Activated effector memory CD4-positive, alpha-beta T cell treated with Interleukin-2 at 50 U/mL for 16 hours (primary cell): ENCODE measurements at regions not wholly inside any gene's neighbourhood (a gene's known extent, or its start where the extent isn't known, plus 50 kb on each side); places are given as distances from the start of the nearest gene placed in this dataset.

Experiments used
- DNase-seq: peaks from one replicate; pipeline ENCODE4 v3.0.0-alpha.2; 2020

- no peak for DNase-seq
Measured at GRCh38 chr2:219772103-219772635, 144.7 kb downstream of the SLC4A3 start.

GRCh38 chr2:219772697-219773096 lies 145.3 kb downstream of the SLC4A3 start:
- DNase-seq: no peak

- no peak for DNase-seq
Measured at GRCh38 chr2:219775506-219775905, 148.1 kb downstream of the SLC4A3 start.

DNA sequence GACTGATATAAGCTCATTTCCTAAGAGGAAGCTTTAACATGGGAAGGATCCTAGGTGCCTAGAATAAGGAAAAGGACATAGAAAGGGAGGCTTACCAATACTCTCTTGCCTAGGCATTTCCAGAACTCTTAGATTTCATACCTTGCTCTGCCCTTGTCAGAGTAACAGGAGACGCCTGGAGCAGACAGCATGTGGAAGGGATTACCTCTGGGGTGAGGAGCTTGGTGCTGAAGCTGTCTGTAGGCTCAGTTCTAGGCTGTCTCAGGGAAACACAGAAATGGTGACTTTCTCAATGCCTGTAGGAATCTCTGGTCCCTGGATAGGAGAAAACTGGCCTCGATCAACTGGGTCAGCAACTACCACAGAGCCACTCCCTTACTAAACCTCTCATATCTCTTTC lies 150.0 kb downstream of the SLC4A3 start:
- DNase-seq: no peak

DNA sequence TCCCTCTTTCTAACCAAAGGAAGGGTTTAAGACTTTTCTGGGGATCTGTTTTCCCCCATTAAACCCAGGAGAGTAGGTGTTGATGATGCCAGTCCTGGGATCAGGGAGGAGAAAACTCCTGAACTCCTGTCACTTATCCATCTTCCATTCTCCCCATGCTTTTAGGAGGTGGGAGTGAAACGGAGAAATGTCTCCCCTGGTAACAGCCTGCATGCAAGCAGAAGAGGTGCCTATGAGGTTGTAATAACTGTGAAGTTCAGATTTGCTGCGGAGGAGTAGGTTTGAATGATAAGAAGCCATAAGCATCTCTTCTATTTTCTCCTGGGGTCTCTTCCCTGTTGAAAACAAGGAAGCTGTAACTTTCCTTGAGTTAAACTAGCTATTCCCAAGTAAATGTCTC lies 150.8 kb downstream of the SLC4A3 start:
- DNase-seq: no peak

DNA sequence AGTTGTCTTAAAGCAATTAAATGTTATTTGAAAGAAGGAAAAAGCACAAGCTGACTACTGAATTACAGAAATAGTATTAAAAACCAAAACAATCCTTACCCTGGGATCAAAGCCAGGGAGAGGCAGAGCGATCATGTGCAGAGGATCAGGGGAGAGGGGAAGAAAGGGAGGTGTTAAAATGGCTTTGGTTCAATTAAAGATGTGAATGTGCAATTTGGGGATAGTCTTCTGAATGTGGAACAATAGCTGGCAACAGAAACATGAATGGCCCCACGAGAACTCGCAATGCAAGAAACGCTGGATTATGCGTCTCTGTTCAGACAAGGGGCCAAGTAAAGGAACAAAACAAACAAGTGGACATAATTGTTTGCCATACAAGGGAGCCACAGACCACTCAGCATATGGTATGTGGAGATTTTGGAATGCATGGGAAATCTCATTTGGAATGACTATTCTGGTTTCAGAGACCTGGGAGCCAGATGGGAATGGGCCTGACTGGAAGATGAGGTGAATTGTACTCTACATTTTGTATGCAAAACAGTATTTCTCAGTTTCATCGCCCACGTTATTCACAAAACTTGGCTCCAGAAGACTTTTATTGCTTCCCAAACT lies 155.4 kb downstream of the SLC4A3 start:
- no peak for DNase-seq

- DNase-seq: no peak
Measured at GRCh38 chr2:219783359-219783975, 156.0 kb downstream of the SLC4A3 start.

DNA sequence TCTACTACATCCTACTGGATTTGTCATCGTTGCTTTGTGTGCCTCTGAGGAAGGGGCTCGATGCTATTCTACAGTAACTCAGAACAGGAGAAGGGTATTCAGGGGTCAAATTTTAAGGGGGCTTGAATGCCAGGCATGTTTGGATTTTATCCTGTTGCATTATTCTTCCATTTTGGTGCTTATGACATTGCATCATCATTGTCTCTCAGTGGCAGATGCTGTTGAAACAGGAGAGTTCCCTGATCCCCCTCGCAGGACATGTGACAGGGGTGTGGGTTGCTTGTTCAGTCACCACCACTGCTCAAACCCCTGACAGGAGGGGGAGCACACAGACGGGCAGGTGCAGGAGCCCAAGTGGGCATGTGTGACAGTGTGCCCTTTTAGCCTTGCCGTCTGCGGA lies 156.7 kb downstream of the SLC4A3 start:
- no peak for DNase-seq

- no peak for DNase-seq
Measured at GRCh38 chr2:219789476-219789875, 162.0 kb downstream of the SLC4A3 start.

DNA sequence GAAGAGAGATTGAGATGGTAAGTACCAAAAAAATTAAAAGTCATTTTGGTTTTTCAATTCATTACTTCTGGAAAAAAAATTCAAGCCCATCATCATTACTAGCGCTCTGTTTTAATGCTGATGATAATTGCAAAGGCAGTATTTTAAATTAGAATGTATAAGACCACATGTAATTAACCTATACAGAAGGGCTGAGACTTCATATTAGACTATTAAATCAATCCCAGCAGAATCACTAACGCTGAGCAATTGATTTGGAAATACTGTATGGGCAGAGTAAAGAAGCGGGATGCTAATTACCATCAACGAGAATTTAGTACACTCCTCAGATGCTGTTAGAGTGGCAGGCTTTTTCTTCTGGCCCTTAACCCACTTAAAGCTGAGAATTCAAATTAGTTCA lies 165.0 kb downstream of the SLC4A3 start:
- no peak for DNase-seq

GRCh38 chr2:219798430-219798829 lies 171.0 kb downstream of the SLC4A3 start:
- no peak for DNase-seq

- DNase-seq: no peak
Measured at GRCh38 chr2:219803294-219803693, 175.9 kb downstream of the SLC4A3 start.

GRCh38 chr2:219810895-219811294 lies 183.5 kb downstream of the SLC4A3 start:
- DNase-seq: no peak

GRCh38 chr2:219812672-219813071 lies 185.2 kb downstream of the SLC4A3 start:
- DNase-seq: no peak

DNA sequence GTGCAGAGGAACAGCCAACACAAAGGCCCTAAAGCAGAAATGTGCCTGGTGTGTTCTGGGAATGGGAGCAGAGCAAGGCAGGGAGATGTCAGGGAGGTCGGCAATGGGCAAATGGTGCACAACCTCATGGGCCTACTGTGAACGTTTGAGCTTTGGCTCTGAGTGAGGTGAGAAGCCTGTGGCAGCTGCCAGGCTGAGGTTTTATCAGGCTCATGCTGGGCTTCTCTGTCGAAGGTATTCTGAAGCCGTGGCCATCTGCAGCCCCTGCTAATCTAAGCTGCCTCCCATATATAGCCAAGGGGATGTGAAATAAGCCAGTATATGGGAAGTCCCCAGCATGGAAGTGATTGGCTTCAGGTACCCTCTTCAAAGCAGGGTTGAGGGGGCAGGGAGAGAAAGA lies 193.3 kb downstream of the SLC4A3 start:
- no peak for DNase-seq

DNA sequence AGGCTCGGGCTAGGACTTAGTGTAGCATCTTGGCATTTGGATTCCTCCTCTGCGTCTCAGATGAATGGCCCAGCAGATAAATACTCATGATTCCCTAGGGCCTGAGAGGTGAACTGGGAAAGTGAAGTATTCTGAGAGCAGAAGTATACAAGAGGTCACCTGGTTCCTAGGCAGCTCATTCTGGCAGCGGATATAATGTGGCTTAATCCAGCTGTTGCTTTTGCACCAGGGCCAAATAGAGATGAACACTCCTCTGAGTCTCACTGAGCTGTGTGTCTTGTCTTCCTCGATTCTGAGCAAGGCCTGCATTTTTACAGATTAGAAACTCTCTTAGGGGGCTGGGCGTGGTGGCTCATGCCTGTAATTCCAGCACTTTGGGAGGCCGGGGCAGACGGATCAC lies 196.1 kb downstream of the SLC4A3 start:
- no peak for DNase-seq

DNA sequence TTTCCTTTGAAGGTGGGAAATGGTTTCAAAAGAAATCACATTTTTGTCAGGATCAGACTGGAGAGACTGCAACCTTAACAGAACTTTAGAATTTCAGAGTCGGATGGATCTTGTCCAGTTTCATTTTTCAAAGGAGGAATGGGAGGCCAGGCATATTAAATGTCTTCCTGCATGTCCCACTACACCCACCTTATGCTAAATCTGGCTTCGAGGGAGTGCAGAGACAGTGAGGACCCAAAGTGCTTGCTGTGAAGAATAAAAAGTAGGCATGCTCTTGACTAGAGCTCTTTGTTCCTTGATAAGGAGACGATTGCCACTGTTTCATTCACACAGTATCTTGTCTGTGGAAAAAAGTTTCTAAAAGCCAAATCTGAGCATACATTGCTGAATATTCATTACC lies 197.6 kb downstream of the SLC4A3 start:
- DNase-seq: no peak

DNA sequence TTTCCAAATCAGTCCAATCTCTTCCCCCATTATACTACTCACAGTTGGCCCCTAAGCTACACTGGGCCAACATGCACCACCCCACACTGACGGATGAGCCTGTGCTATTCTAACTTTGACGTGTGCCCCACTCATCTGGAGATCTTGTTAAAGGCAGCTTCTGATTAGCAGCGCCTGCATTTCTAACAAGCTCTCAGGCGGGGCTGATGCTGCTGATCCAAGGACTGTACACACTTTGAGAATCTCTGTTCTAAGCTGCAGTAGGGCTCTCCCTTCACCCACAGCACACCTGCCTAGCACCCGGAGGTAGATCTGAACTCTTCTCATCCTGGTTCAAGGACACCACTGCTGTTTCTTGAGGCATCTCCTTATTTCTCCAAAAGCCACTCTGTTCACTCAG lies 200.7 kb downstream of the SLC4A3 start:
- no peak for DNase-seq

GRCh38 chr2:219829667-219830352 lies 202.4 kb downstream of the SLC4A3 start:
- no peak for DNase-seq

DNA sequence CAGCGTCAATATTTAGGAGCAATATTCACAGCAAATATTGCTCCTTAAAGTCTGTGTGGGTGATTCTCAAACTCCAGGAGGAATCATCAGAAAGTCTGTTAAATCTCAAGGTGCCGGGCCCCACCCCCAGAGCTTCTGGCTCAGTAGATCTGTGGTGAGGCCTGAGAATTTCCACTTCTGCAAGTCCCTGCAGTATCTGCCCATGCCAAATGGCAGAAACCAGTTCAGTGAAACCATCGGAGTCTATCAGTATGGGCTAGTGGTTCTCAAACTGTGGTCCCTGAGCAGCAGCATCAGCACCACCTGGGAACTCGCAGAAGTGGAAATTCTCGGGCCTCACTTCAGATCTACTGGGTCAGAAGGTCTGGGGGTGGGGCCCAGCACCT lies 202.9 kb downstream of the SLC4A3 start:
- DNase-seq: no peak

- DNase-seq: no peak
Measured at GRCh38 chr2:219831957-219832356, 204.5 kb downstream of the SLC4A3 start.

GRCh38 chr2:219832904-219833303 lies 205.5 kb downstream of the SLC4A3 start:
- DNase-seq: no peak

DNA sequence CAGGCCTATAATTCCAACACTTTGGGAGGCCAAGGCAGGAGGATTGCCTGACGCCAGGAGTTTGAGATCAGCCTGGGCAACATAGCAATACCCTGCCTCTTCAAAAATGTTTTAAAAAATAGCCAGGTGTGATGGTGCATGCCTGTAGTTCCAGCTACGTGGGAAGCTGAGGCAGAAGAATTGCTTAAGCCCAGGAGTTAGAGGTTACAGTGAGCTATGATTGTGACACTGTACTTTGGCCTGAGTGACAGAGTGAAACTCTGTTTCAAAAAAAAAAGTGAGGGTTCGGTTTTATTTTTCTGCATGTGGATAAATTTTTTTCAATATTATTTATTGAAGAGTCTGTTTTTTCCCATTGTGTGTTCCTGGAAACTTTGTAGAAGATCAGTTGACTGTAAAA lies 208.1 kb downstream of the SLC4A3 start:
- DNase-seq: no peak

DNA sequence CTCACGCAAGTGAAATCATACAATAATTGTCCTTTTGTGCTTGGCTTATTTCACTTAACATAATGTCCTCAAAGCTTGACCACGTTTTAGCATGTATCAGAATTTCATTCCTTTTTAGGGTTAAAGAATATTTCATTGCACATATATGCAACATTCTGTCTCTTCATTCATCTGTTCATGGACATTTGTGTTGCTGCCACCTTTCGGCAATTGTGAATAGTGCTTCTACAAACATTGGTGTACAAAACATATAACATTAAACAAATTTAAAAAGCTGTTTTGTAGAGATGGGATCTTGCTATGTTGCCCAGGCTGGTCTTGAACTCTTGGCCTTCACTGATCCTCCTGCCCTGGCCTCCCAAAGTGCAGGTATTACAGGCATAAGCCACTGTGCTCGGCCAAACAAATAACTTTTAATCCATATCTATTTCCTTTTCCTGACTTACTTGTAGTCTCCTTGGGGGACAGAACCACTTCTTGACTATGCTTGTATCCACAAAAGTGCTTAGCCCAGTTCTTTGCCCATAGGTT lies 209.3 kb downstream of the SLC4A3 start:
- no peak for DNase-seq
